CD4-positive, alpha-beta T cell (primary cell): ENCODE measurements at regions not wholly inside any gene's neighbourhood (a gene's known extent, or its start where the extent isn't known, plus 50 kb on each side); places are given as distances from the start of the nearest gene placed in this dataset.

Experiments
- ATAC-seq: fragments of 200-7000 bp; cut with Tn5 transposase; one replicate; pipeline ENCODE4 v1.10.0; 2022; ENCODE audit warnings: mild to moderate bottlenecking; ENCODE audit not compliant: poor library complexity
- CTCF ChIA-PET: fragments of 350-600 bp; sonication (Branson Sonifier 250); formaldehyde crosslinking; loops from one replicate; lab custom pipeline; 2021; ENCODE audit warnings: antibody characterized with exemption, inconsistent platforms; lab: Charles Lee
- POLR2A ChIA-PET: fragments of 350-600 bp; sonication (Branson Sonifier 250); formaldehyde crosslinking; loops from one replicate; lab custom pipeline; 2021; ENCODE audit warnings: antibody characterized with exemption, inconsistent platforms; lab: Charles Lee
- DNase-seq, 14 experiments: peaks; one replicate each; pipeline ENCODE4 v3.0.0-alpha.2; 2013 to 2020; ENCODE audit warnings: mixed read lengths in 2 of 14
- H3K27ac ChIP-seq, 2 donors: one replicate each; pipeline versions ENCODE4 v1.5.1 to v1.7.0; 2013; ENCODE audit warnings: low read length in 2 of 2, low read depth in 1 of 2, mild to moderate bottlenecking in 1 of 2
- H3K27me3 ChIP-seq, 2 experiments: 1 replicate in 1 of 2; 2 replicates in 1 of 2; pipeline versions ENCODE4 v1.6.1 to v1.7.0; 2013; ENCODE audit warnings: low read length in 2 of 2, control low read depth in 1 of 2, mild to moderate bottlenecking in 1 of 2, moderate library complexity in 1 of 2; ENCODE audit not compliant: insufficient read depth in 2 of 2, control insufficient read depth in 1 of 2
- H3K36me3 ChIP-seq: one replicate; pipeline ENCODE4 v1.6.1; 2013; ENCODE audit warnings: low read length, control low read depth; ENCODE audit not compliant: insufficient read depth
- H3K4me1 ChIP-seq: one replicate; pipeline ENCODE4 v1.6.1; 2013; ENCODE audit warnings: low read length, control low read depth; ENCODE audit not compliant: insufficient read depth
- H3K4me3 ChIP-seq: one replicate; pipeline ENCODE4 v1.5.1; 2013; ENCODE audit warnings: mild to moderate bottlenecking, low read length, moderate library complexity
- H3K9me3 ChIP-seq, 2 experiments: 1 replicate in 1 of 2; 2 replicates in 1 of 2; pipeline versions ENCODE4 v1.6.1 to v1.7.0; 2013; ENCODE audit warnings: low read length in 2 of 2, mild to moderate bottlenecking in 2 of 2, control low read depth in 1 of 2, moderate library complexity in 1 of 2; ENCODE audit not compliant: control insufficient read depth in 1 of 2, insufficient read depth in 1 of 2
- H3K27ac Mint-ChIP-seq: one replicate; pipeline ENCODE4 v1.8.0; 2020; ENCODE audit warnings: mixed read lengths
- H3K27me3 Mint-ChIP-seq: one replicate; pipeline ENCODE4 v1.8.0; 2021; ENCODE audit warnings: mixed read lengths
- H3K36me3 Mint-ChIP-seq: one replicate; pipeline ENCODE4 v1.8.0; 2021; ENCODE audit warnings: low read depth, mixed read lengths
- H3K4me1 Mint-ChIP-seq: one replicate; pipeline ENCODE4 v1.8.0; 2021; ENCODE audit warnings: low read depth, mixed read lengths
- H3K4me3 Mint-ChIP-seq: one replicate; pipeline ENCODE4 v1.8.0; 2020; ENCODE audit warnings: mild to moderate bottlenecking, mixed read lengths
- H3K9me3 Mint-ChIP-seq: one replicate; pipeline ENCODE4 v1.8.0; 2020; ENCODE audit warnings: mixed read lengths
- CTCF ChIP-seq: fragments of 200-600 bp; IDR thresholded peaks from one replicate; pipeline ENCODE4 v1.8.0; 2022; ENCODE audit warnings: antibody characterized with exemption, mild to moderate bottlenecking
- intact Hi-C, 2 experiments: fragments of 100-400 bp; cut with DNase I in 1 of 2; cut with micrococcal nuclease in 1 of 2; formaldehyde crosslinking; loops; one replicate each; pipeline versions ENCODE4 v1.15.1 to v1.9.0; 2023 to 2025; cut with DNase I, micrococcal nuclease

- ATAC-seq (no peak), DNase-seq (no peak)
- POLR2A ChIA-PET = no interaction called here
- Histone ChIP-seq H3K27me3 (no peaks in the 10 kb centered on the region), H3K4me3 (no peak overlapping the region), H3K36me3 (no peaks in the 10 kb centered on the region), H3K4me1 (no peaks in the 10 kb centered on the region), H3K9me3 (no peaks in the 10 kb centered on the region), H3K27ac (no peak overlapping the region)
- Mint-ChIP-seq H3K4me3 (no peak overlapping the region), H3K27ac (no peak overlapping the region), H3K9me3 (peaks cover 4% of the 10 kb centered on the region), H3K27me3 (peaks cover 6% of the 10 kb centered on the region), H3K4me1 (no peaks in the 10 kb centered on the region), H3K36me3 (no peaks in the 10 kb centered on the region)
- no peak for TF ChIP-seq CTCF
- intact Hi-C loops = no loop called here
- CTCF ChIA-PET = no interaction called here
Measured at GRCh38 chr2:122486086-122486485, 730.6 kb downstream of the TSN start.

GRCh38 chr2:122486705-122487415 is 731.4 kb downstream of the TSN start:
- Mint-ChIP-seq H3K27me3 (peaks cover 6% of the 10 kb centered on the region), H3K27ac (no peak overlapping the region), H3K9me3 (peaks cover 4% of the 10 kb centered on the region), H3K4me1 (no peaks in the 10 kb centered on the region), H3K4me3 (no peak overlapping the region), H3K36me3 (no peaks in the 10 kb centered on the region)
- Histone ChIP-seq H3K9me3 (no peaks in the 10 kb centered on the region), H3K27me3 (no peaks in the 10 kb centered on the region), H3K36me3 (no peaks in the 10 kb centered on the region), H3K4me3 (no peak overlapping the region), H3K27ac (no peak overlapping the region), H3K4me1 (no peaks in the 10 kb centered on the region)
- TF ChIP-seq CTCF = no peak
- ChIA-PET POLR2A (no interaction called here), CTCF (no interaction called here)
- no peak for ATAC-seq
- no peak for DNase-seq
- intact Hi-C loops = no loop called here

- Histone ChIP-seq H3K4me3 (no peak overlapping the region), H3K4me1 (no peaks in the 10 kb centered on the region), H3K27me3 (no peaks in the 10 kb centered on the region), H3K9me3 (no peaks in the 10 kb centered on the region), H3K36me3 (no peaks in the 10 kb centered on the region), H3K27ac (no peak overlapping the region)
- Mint-ChIP-seq H3K36me3 (no peaks in the 10 kb centered on the region), H3K9me3 (peaks cover 8% of the 10 kb centered on the region), H3K27ac (no peak overlapping the region), H3K4me3 (no peak overlapping the region), H3K4me1 (no peaks in the 10 kb centered on the region), H3K27me3 (peaks cover 6% of the 10 kb centered on the region)
- no peak for TF ChIP-seq CTCF
- DNase-seq (no peak), ATAC-seq (no peak)
- intact Hi-C loops = no loop called here
- ChIA-PET POLR2A (no interaction called here), CTCF (no interaction called here)
Measured at GRCh38 chr2:122491011-122491410, 735.6 kb downstream of the TSN start.
